T-cell (primary cell): ENCODE measurements at regions not wholly inside any gene's neighbourhood (a gene's known extent, or its start where the extent isn't known, plus 50 kb on each side); places are given as distances from the start of the nearest gene placed in this dataset.

Experiments used
- ATAC-seq, 4 experiments: fragments of 200-7000 bp in 3 of 4; fragments of 150-1000 bp in 1 of 4; cut with Tn5 transposase; replicated peaks in 1 of 4; 1 replicate in 3 of 4; 2 replicates in 1 of 4; pipeline ENCODE4 v1.10.0; 2021; ENCODE audit warnings: moderate library complexity in 3 of 4, mild to moderate bottlenecking in 2 of 4, moderate number of reproducible peaks in 1 of 4
- CTCF ChIA-PET, 2 donors: fragments of 300-600 bp; sonication (Branson Sonifier 250); formaldehyde crosslinking; loops; one replicate each; lab custom pipeline; 2022; ENCODE audit warnings: antibody characterized with exemption in 2 of 2; lab: Charles Lee
- POLR2A ChIA-PET, 2 donors: fragments of 300-600 bp; sonication (Branson Sonifier 250); formaldehyde crosslinking; loops; one replicate each; lab custom pipeline; 2022; ENCODE audit warnings: antibody characterized with exemption in 2 of 2; lab: Charles Lee
- DNase-seq, 35 experiments: peaks; one replicate each; pipeline versions ENCODE4 v3.0.0 to v3.0.0-alpha.2; 2013 to 2023
- H3K27ac ChIP-seq: one replicate; pipeline ENCODE4 v1.5.1; 2013; ENCODE audit warnings: low read length
- H3K27me3 ChIP-seq, 2 experiments: replicated peaks in 1 of 2; 1 replicate in 1 of 2; 2 replicates in 1 of 2; pipeline versions ENCODE4 v1.6.1 to v1.7.0; 2013; ENCODE audit warnings: low read length in 1 of 2, mixed read lengths in 1 of 2; ENCODE audit not compliant: control insufficient read depth in 2 of 2, insufficient read depth in 2 of 2; ENCODE audit errors: extremely low read depth in 1 of 2
- H3K36me3 ChIP-seq, 2 donors: 1 replicate in 1 of 2; 2 replicates in 1 of 2; pipeline versions ENCODE4 v1.6.1 to v1.7.0; 2013; ENCODE audit warnings: low read length in 1 of 2; ENCODE audit not compliant: control insufficient read depth in 2 of 2, insufficient read depth in 1 of 2; ENCODE audit errors: extremely low read depth in 1 of 2
- H3K4me1 ChIP-seq, 2 experiments: 1 replicate in 1 of 2; 2 replicates in 1 of 2; pipeline versions ENCODE4 v1.6.1 to v1.7.0; 2013; ENCODE audit warnings: low read length in 2 of 2, mixed read lengths in 1 of 2; ENCODE audit not compliant: insufficient read depth in 2 of 2, control insufficient read depth in 1 of 2; ENCODE audit errors: extremely low read depth in 1 of 2
- H3K4me3 ChIP-seq, 2 donors: 1 replicate in 1 of 2; 2 replicates in 1 of 2; pipeline versions ENCODE4 v1.5.1 to v1.7.0; 2013; ENCODE audit warnings: mild to moderate bottlenecking in 2 of 2, low read length in 1 of 2, moderate library complexity in 1 of 2; ENCODE audit not compliant: control insufficient read depth in 1 of 2; ENCODE audit errors: extremely low read depth in 1 of 2
- H3K9me3 ChIP-seq: 2 replicates; pipeline ENCODE4 v1.7.0; 2013
- H3K27ac Mint-ChIP-seq, 2 donors: one replicate each; pipeline ENCODE4 v1.8.0; 2020 to 2021; ENCODE audit warnings: mild to moderate bottlenecking in 2 of 2, mixed read lengths in 2 of 2
- H3K27me3 Mint-ChIP-seq, 2 donors: one replicate each; pipeline ENCODE4 v1.8.0; 2021 to 2022; ENCODE audit warnings: mixed read lengths in 2 of 2
- H3K36me3 Mint-ChIP-seq: one replicate; pipeline ENCODE4 v1.8.0; 2021; ENCODE audit warnings: mixed read lengths
- H3K4me1 Mint-ChIP-seq, 3 donors: one replicate each; pipeline ENCODE4 v1.8.0; 2020 to 2022; ENCODE audit warnings: mixed read lengths in 3 of 3, mild to moderate bottlenecking in 1 of 3
- H3K4me3 Mint-ChIP-seq, 3 donors: one replicate each; pipeline ENCODE4 v1.8.0; 2020 to 2022; ENCODE audit warnings: mild to moderate bottlenecking in 3 of 3, mixed read lengths in 3 of 3, moderate library complexity in 3 of 3
- H3K9me3 Mint-ChIP-seq, 3 donors: one replicate each; pipeline ENCODE4 v1.8.0; 2020 to 2022; ENCODE audit warnings: mixed read lengths in 3 of 3
- WGBS: methylation state at CpG from one replicate; pipeline ENCODE4 v1.1.5; 2013; ENCODE audit warnings: missing lambda C conversion rate; ENCODE audit not compliant: insufficient coverage; 5-methylcytosine and 5-hydroxymethylcytosine counted together

- no peak overlapping the region for H3K4me3 Mint-ChIP-seq
- H3K36me3 ChIP-seq = no peaks in the 10 kb centered on the region
- H3K36me3 Mint-ChIP-seq = no peaks in the 10 kb centered on the region
- ATAC-seq (no peak), DNase-seq (no peak)
- POLR2A ChIA-PET = no interaction called here
- no peak overlapping the region for H3K27ac ChIP-seq
- peaks cover 0 to 23% of the 10 kb centered on the region in 2 donors for H3K27me3 Mint-ChIP-seq
- H3K9me3 Mint-ChIP-seq = peaks cover 0 to 8% (median 3%) of the 10 kb centered on the region in 3 donors
- peaks cover 0 to 2% of the 10 kb centered on the region in 2 experiments for H3K27me3 ChIP-seq
- H3K4me1 Mint-ChIP-seq = no peaks in the 10 kb centered on the region
- CTCF ChIA-PET = no interaction called here
- WGBS = 60% methylated on average over 2 of the region's 4 CpGs
- no peaks in the 10 kb centered on the region for H3K9me3 ChIP-seq
- no peaks in the 10 kb centered on the region for H3K4me1 ChIP-seq
- H3K4me3 ChIP-seq = no peak overlapping the region
- no peak overlapping the region for H3K27ac Mint-ChIP-seq
Observed at GRCh38 chr16:73617738-73618137, 569.8 kb upstream of the ZFHX3 start.

- ChIA-PET POLR2A (no interaction called here), CTCF (no interaction called here)
- Mint-ChIP-seq H3K4me1 (no peaks in the 10 kb centered on the region), H3K9me3 (peaks cover 0 to 8% (median 3%) of the 10 kb centered on the region in 3 donors), H3K27ac (no peak overlapping the region), H3K4me3 (no peak overlapping the region), H3K36me3 (no peaks in the 10 kb centered on the region), H3K27me3 (peaks cover 0 to 23% of the 10 kb centered on the region in 2 donors)
- Histone ChIP-seq H3K4me3 (no peak overlapping the region), H3K9me3 (no peaks in the 10 kb centered on the region), H3K27ac (no peak overlapping the region), H3K27me3 (no peaks in the 10 kb centered on the region), H3K36me3 (no peaks in the 10 kb centered on the region), H3K4me1 (no peaks in the 10 kb centered on the region)
- WGBS = no CpG with 5 or more reads among the region's 6 CpGs
- ATAC-seq (no peak), DNase-seq (no peak)
Observed at GRCh38 chr16:73616770-73617169, 568.8 kb upstream of the ZFHX3 start.

GRCh38 chr16:73616166-73616753 is 568.3 kb upstream of the ZFHX3 start:
- peaks cover 0 to 8% (median 3%) of the 10 kb centered on the region in 3 donors for H3K9me3 Mint-ChIP-seq
- H3K4me1 Mint-ChIP-seq = no peaks in the 10 kb centered on the region
- no peak overlapping the region for H3K4me3 Mint-ChIP-seq
- no peaks in the 10 kb centered on the region for H3K4me1 ChIP-seq
- H3K4me3 ChIP-seq = no peak overlapping the region
- no peak overlapping the region for H3K27ac ChIP-seq
- no peaks in the 10 kb centered on the region for H3K27me3 ChIP-seq
- H3K27me3 Mint-ChIP-seq = peaks cover 0 to 23% of the 10 kb centered on the region in 2 donors
- POLR2A ChIA-PET = no interaction called here
- ATAC-seq (no peak), DNase-seq (no peak)
- no peaks in the 10 kb centered on the region for H3K9me3 ChIP-seq
- no peaks in the 10 kb centered on the region for H3K36me3 ChIP-seq
- CTCF ChIA-PET = no interaction called here
- no peaks in the 10 kb centered on the region for H3K36me3 Mint-ChIP-seq
- H3K27ac Mint-ChIP-seq = no peak overlapping the region
- 50% methylated on average over 1 of the region's 5 CpGs for WGBS

- H3K9me3 Mint-ChIP-seq = peaks cover 0 to 8% (median 3%) of the 10 kb centered on the region in 3 donors
- H3K27ac Mint-ChIP-seq = no peak overlapping the region
- Histone ChIP-seq H3K4me1 (no peaks in the 10 kb centered on the region), H3K27ac (no peak overlapping the region), H3K27me3 (no peaks in the 10 kb centered on the region), H3K9me3 (no peaks in the 10 kb centered on the region), H3K36me3 (no peaks in the 10 kb centered on the region), H3K4me3 (no peak overlapping the region)
- H3K36me3 Mint-ChIP-seq = no peaks in the 10 kb centered on the region
- DNase-seq (no peak), ATAC-seq (no peak)
- H3K27me3 Mint-ChIP-seq = peaks cover 0 to 26% of the 10 kb centered on the region in 2 donors
- H3K4me3 Mint-ChIP-seq = no peak overlapping the region
- POLR2A ChIA-PET = no interaction called here
- CTCF ChIA-PET = no interaction called here
- H3K4me1 Mint-ChIP-seq = no peaks in the 10 kb centered on the region
- WGBS = 48% methylated on average over 6 of the region's 14 CpGs
Observed at GRCh38 chr16:73615071-73615940, 567.4 kb upstream of the ZFHX3 start.

GRCh38 chr16:73614131-73614530 is 566.2 kb upstream of the ZFHX3 start:
- H3K27me3 Mint-ChIP-seq = peaks cover 0 to 27% of the 10 kb centered on the region in 2 donors
- POLR2A ChIA-PET = no interaction called here
- no peak overlapping the region for H3K4me3 Mint-ChIP-seq
- H3K9me3 Mint-ChIP-seq = peaks cover 0 to 9% (median 3%) of the 10 kb centered on the region in 3 donors
- Histone ChIP-seq H3K4me3 (no peak overlapping the region), H3K36me3 (no peaks in the 10 kb centered on the region), H3K27ac (no peak overlapping the region), H3K4me1 (no peaks in the 10 kb centered on the region), H3K9me3 (no peaks in the 10 kb centered on the region), H3K27me3 (no peaks in the 10 kb centered on the region)
- CTCF ChIA-PET = no interaction called here
- H3K36me3 Mint-ChIP-seq = no peaks in the 10 kb centered on the region
- ATAC-seq (no peak), DNase-seq (no peak)
- WGBS = 100% methylated on average over 2 of the region's 4 CpGs
- H3K27ac Mint-ChIP-seq = no peak overlapping the region
- no peaks in the 10 kb centered on the region for H3K4me1 Mint-ChIP-seq

- ChIA-PET CTCF (no interaction called here), POLR2A (no interaction called here)
- H3K4me1 ChIP-seq = no peaks in the 10 kb centered on the region
- no peaks in the 10 kb centered on the region for H3K27me3 ChIP-seq
- H3K4me3 ChIP-seq = no peak overlapping the region
- H3K9me3 ChIP-seq = no peaks in the 10 kb centered on the region
- peaks cover 1 to 28% of the 10 kb centered on the region in 2 donors for H3K27me3 Mint-ChIP-seq
- no peak overlapping the region for H3K27ac ChIP-seq
- peaks cover 0 to 10% (median 0%) of the 10 kb centered on the region in 3 donors for H3K9me3 Mint-ChIP-seq
- no peak overlapping the region for H3K4me3 Mint-ChIP-seq
- WGBS = 44% methylated on average over 2 of the region's 5 CpGs
- ATAC-seq = no peak
- no peaks in the 10 kb centered on the region for H3K36me3 Mint-ChIP-seq
- H3K27ac Mint-ChIP-seq = no peak overlapping the region
- H3K36me3 ChIP-seq = no peaks in the 10 kb centered on the region
- DNase-seq = no peak
- H3K4me1 Mint-ChIP-seq = no peaks in the 10 kb centered on the region
Observed at GRCh38 chr16:73610605-73611156, 562.8 kb upstream of the ZFHX3 start.
